Right lung (tissue), 2 donors: ENCODE measurements at regions not wholly inside any gene's neighbourhood (a gene's known extent, or its start where the extent isn't known, plus 50 kb on each side); places are given as distances from the start of the nearest gene placed in this dataset.
"Not testable (repeated sequence)": the region's sequence is repeated elsewhere in the genome, so short reads cannot be mapped to it uniquely, and the experiment has no call there.

Experiments
- DNase-seq, 2 donors: peaks; one replicate each; pipeline ENCODE4 v3.0.0-alpha.2; 2013

DNA sequence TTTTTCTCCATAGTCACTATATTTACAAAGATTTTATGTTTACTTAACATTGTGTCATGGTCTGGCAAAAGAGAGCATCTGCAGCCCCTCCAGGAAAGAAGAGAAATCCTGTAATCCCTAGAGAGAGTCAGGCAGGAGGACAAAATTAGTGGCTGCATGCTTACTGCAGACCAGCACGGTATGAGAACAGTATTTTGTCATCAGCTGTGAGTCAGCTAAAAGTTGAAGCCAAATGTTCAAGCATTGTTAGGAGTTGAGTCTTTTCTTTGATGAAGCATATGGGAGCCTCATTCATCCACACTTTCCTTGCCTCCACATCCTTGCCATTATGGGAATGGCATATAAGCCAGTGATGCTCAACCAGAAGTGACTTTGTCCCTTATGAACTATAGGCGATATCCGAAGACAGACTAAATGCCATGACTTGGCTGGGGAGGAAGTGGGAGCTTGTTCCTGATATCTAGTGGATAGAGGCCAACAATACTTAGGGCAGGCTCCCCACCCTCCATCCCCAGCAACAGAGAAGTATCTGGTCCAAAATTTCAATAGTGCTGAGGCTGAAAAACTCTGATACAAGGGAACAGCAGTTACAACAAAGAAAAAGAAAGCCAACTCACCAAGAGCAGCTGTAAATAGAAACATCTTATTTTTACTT, 112.0 kb upstream of the OR5AK2 start:
- peak; percentile 20 to 44 for DNase-seq

DNA sequence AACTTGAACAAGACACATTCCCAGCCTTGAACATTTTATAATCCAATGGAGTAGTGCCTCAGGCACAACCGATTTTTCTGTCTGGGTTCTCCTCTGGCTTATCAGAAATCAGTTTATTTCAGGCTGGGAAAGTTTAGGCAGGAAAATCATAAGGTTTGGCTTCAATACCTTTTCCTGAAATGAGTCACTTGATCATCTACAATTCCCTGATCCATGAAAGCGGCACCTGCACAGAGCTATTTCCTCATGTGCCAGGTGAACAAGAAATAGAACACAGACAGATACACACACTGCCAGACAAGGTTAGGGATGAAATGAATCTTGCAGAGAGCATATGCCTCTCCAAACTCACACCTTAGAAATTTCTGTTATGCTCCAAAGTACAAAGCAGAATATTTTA, 106.7 kb upstream of the OR9G4 start:
- DNase-seq, result no peak

DNA sequence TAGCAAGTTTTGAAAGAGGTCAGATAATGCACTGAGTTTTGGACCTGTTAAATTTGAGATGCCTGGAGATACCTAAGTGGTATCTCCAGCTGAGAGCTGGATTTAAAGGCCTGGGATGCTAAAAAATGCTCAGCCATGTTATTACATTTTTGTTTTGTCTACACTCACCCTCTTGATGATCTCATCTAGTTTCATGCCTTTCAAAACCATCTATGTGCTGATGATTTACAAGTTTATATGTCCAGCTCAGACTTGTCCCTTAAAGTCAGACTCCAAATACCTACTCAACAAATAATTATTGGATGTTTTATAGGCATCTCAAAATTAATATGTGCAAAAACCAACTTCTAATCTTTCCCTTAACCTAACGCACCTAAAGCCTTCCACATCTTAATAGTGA, 103.6 kb upstream of the OR9G4 start:
- no peak for DNase-seq

DNA sequence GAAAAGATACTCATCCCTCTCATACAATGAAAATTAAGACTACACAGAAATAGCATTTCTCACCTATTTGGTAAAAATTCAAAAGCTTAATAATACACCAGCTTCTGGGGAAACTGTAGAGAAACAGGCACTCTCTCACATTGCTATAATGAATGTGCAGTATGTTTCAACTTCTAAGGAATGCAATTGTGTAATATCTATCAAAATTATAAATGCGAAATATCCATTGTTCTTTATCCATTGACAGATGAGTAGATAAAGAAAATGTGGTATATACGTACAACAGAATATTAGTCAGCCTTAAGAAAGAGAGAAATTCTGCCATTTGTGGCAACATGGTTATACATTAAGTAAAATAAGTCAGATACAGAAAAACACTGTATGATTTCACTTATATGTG, 101.4 kb upstream of the OR9G4 start:
- DNase-seq, result no peak

DNA sequence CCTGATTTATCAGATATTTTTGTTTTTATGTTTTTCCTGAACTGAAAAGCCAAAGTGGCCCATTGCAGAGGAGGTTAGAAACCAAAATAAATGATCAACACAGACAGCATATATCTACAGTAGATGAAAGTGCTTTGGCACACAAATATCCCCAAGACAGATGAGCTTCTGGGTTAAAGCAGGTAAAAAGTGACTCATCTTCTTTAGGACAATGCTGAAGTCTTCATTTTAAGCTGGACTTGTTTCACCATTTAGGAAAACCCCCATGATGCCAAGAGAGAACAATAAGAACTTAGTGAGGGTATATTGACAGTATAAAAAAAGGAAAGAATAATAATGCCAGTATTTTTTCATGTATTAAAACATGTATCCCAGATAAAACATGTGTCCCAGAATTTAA, 100.8 kb upstream of the OR9G4 start:
- DNase-seq, result no peak

DNA sequence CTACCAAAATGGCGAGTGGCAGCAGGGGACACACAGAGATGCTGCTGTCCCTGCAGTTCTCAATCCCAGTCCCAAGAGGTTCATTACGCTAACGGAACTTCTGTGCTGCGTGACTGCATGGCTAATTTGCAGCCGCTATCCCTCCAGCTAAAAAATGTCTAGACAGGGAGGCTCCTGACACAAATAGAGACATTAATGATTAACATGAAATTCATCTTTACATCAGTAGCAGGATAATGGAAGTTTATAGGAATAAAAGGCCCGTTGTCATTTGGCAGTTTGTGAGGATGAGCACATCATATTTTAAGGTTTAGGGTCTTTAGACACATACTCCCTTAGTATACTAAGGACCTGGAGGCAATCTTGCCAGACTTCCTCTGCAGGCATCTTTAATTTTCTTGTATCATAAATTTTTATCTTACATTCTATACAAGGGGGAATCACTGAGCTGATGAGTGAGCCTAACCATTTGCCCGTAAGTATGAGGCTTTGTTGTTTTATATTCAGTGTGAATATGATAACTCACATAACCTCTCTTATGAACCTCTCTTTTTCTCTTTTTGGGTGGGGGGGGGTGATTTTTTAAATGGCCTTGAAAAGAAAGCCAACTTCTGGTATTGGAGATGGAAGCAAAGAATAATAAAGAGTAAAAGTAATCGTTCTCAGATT, 99.8 kb upstream of the OR9G4 start:
- no peak for DNase-seq

DNA sequence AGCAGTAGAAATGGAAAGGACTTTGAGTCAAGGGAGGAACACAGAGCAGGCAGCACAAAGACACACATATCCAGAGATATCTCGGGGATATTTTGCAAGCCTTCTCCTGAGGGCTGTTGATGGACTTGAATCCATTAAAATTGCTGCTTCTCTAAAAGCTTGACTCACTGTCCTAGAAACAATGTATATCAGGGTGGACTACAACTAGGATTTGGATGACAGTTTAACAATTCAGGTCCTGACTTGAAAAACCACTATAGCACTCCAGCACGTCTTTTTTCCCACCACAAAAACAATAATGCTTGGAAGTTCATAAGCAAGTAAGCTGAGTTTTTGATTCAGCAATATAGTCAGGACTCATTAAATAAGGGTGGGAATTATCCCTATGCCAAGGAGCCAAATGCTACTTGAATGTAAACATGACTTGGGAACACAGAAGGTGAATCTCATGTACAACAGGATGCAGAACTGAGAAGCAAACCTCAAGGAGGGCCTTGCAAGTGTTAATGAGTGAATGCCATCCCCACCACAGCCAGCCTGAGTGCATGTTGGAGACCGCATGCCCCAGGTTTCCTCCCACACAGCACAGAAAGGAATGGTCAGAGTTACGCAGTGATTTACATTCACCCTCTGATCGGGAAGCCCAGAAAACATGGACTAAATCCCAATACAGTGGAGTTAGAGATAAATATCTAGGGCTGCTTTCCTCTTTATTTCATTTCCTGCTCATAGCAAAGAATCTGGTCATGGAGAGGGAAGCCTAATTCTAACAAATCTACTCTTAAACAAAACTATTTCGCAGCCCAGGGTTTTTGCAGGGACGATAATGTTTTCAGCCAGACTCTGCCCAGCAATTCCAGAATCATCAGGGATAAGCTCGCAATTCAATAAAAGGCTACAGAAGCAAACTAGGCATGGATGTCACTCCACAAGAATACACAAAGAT, 98.4 kb upstream of the OR9G4 start:
- DNase-seq, result no peak

DNA sequence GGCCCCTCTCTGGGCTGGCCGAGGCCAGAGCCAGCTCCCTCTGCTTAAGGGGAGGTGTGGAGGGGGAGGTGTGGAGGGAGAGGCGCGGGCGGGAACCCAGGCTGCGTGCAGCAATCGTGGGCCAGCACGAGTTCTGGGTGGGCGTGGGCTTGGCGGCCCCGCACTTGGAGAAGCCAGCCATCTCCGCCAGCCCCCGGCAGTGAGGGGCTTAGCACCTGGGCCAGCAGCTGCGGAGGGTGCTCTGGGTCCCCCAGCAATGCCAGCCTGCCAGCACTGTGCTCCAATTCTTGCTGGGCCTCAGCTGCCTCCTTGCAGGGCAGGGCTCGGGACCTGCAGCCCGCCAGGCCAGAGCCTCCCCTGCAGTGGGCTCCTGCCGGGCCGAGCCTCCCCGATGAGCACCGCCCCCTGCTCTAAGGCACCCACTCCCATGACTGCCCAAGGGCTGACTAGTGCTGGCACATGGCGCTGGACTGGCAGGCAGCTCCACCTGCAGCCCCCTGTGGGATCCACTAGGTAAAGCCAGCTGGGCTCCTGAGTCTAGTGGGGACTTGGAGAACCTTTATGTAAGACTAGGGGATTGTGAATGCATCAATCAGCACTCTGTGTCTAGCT, 96.7 kb upstream of the OR9G4 start:
- no peak for DNase-seq

DNA sequence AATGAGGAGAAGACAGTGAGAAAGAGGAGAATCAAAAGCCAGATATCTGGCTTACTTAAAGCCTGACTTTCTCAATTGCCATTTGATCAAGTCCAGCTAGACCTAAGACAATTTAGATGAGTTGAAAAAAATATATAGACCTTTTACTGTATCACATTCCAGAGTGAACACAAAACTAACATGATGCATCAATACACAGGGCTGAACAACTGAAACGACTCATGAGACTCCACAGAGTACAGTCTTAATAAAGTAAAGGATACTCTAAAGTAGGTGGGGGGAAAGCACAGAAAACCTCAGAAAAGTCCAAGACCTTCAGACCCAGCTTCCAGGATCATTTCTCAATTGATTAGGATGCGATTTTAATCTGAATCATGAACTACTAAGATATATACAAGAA, 95.3 kb upstream of the OR9G4 start:
- DNase-seq, result no peak

DNA sequence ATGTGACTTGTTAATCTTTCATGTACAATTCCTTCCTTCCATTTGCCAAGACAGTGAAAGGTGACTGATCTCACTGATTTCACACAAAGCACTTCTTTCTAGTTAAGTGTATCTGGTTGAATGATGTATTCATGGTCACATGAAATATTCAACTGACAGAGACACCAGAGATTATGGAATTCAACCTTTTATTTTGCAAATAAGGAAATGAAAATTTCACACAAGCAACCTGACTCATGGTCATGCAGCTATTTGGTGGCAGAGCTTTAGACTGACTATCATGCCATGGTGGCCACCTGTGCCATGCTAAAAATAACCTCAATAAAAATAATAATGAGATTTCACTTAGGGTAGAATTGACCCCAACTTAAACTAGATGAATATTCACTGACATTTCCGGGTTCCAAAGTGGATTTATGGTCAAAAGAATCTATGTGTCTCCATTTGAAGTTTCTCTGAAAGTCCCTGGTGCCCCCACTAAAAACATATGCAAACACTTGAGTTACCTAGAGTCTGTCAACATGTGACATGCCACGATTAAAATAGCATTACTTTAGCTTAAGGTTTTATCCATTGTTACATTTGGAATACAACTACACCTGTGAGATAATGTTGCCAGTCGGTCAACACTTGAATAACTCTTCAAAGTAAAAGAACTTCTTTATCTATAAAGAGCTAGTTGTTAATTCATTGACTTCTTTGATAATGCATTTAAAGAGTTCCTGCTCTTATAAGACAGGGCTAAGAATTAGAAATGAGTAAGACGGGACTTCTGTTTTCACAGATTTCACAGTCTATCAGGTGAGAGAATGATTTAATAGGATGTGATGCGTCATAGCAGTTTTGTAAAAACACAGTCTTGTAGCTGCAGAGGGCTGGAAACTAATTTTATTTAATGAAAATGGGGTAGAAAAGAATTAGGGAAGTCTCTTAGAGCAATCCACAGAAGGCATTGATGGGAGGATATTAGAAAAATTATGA, 94.6 kb upstream of the OR9G4 start:
- no peak for DNase-seq

DNA sequence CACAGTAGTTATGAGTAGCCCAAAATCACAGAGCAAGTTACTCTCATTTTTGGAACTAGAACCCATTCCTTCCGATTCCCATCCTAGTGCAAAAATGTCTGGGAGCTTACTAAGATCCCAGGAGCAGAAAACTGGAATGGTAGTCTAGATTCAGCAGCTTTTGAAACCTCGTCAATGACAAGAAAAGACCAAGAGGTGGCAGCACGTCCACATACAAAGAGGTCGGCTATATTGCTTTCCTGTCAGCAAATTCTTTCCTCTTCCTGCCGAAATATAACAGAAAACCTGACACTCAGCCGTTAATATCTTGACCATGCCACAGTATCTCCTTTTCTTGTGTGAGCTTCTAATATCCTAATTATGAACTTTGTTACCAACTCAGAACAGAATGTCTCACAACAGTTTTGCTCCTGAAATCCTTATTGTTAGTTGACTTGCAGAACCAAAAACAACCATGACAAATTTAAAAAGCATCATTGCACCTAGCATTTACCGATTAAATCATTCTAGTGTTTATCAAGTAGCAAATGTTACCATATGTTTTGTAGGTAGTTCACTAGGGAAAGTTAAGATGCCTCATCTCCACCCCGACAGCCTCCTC, 92.8 kb upstream of the OR9G4 start:
- peak; percentile 49 to 73 for DNase-seq

DNA sequence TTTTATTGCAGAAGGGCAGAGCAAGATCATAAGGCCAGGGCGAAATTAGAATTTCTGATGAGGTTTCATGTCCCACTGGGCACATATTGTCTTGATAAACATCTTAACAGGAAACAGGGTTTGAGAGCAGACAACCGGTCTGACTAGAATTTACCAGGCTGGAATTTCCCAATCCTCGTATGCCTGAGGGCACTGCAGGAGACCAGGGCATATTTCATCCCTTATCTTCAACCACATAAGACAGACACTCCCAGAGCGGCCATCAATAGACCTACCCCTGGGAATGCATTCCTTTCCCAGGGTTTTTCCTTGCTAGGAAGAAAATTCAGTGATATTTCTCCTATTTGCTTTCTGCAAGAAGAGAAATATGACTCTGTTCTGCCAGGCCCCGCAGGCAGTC, 78.9 kb upstream of the OR9G4 start:
- DNase-seq, result not testable (repeated sequence)

DNA sequence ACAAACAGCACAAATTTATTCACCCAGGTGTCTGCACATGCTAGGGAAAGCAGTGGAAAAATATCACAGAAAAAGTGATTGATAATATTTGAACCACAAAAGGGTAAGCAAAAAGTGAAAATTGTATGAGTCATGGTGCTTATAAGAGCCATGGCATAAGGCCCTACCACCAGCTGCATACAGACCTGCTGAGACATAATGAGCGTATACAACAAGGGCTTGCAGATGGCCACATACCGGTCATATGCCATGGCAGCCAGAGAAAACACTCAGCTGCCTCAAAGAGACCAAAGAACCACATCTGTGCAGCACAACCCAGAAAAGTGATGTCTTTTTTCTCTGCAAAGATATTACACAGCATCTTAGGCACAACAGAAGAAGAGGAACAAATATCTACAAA, 71.4 kb upstream of the OR9G4 start:
- DNase-seq, result no peak

DNA sequence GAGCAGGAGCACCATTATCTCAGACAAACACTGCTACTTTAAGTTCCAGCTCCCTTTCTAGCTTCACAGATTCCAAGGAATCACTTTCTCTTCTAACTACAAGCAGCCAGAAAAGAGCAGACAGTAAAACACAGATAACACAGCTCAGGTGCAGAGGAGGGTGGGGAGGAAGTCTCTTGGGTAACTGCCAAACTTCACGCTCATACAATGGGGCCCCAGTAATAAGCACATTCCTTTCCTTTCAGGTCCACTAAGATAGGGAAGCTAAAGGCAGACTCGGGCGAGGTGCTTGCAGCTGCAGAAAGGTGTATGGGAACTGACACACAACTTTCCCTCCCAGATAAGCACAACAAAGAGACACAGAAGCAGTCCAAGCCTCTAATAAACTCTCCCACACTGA, 69.2 kb upstream of the OR9G4 start:
- no peak for DNase-seq

DNA sequence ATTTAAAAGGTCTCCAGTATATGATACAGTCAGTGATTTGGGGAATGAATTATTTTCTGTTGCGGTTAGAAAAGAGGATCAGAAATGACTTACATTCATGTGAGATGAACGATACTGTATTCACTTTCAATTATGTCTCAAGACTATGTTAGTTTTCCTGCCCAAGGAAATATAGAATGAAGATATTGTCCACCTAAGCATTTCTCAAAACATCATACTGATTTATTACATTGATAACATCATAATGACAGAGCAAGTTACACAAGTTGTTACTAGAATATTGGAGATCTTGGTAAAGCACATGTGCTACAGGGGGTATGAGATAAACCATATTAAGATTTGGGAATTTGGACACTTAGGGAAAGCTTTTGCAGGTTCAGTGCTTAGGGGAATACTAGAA, 67.8 kb upstream of the OR9G4 start:
- DNase-seq, result no peak

DNA sequence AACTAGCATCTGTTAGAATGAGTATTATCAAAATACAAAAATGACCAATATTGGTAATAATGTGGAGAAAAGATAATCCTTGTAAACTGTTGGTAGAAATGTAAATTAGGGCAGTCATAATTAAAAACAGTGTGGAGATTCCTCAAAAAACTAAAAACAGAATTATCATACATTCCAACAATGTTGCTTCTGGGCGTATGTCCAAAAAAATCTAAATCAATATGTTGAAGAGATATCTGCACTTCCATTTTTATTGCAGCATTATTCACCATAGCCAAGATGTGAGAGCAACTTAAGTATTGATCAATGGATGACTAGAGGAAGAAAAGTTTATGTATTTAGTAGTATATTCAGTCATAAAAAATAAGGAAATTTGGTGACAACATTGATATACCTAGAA, 59.8 kb upstream of the OR9G4 start:
- no peak for DNase-seq

DNA sequence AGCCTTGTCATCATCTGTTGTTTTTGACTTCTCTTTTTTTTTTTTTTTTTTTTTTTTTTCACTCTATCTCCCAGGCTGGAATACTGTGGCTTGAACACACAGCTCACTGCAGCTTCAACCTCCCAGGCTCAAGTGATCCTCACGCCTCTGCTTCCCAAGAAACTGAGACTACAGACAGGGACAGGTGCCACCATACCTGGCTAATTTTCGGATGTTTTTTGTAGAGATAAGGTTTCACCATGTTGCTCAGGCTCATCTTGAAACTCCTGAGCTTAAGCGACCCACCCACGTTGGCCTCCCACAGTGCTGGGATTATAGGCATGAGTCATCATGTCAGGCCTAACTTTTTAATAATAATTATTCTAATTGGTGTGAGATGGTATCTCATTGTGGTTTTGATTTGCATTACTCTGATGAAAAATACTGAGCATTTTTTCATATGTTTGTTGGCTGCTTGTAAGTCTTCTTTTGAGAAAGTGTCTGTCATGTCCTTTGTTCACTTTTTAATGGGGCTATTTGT, 51.3 kb upstream of the OR9G4 start:
- no peak for DNase-seq
